GM12878 (cell line): ENCODE measurements at regions not wholly inside any gene's neighbourhood (a gene's known extent, or its start where the extent isn't known, plus 50 kb on each side); places are given as distances from the start of the nearest gene placed in this dataset.

Experiments used
- ATAC-seq: fragments of 200-7000 bp; cut with Tn5 transposase; 3 replicates; pipeline ENCODE4 v1.9.1; 2020; ENCODE audit warnings: mild to moderate bottlenecking, moderate library complexity
- BruUV-seq: library from RNA; stranded (reverse); fragments of 400-500 nt; replicated peaks from 2 replicates; lab custom pipeline; 2021; lab: Mats Ljungman, UMichigan
- CTCF ChIA-PET: fragments of 300-600 bp; sonication (Branson Sonifier 250); formaldehyde crosslinking; extraction: SDS; loops from one replicate; lab custom pipeline; 2021; ENCODE audit warnings: inconsistent platforms; lab: Yijun Ruan, JAX
- POLR2A ChIA-PET: fragments of 350-600 bp; formaldehyde crosslinking; extraction: SDS; loops from one replicate; lab custom pipeline; 2021; ENCODE audit warnings: inconsistent platforms; lab: Charles Lee
- RAD21 ChIA-PET: fragments of 300-600 bp; sonication (Branson Sonifier 250); formaldehyde crosslinking; loops from one replicate; lab custom pipeline; 2023; ENCODE audit warnings: antibody characterized with exemption; ENCODE audit not compliant: unreplicated experiment; lab: Charles Lee
- SMC1A ChIA-PET: fragments of 300-600 bp; sonication (Branson Sonifier 250); formaldehyde crosslinking; loops from one replicate; lab custom pipeline; 2023; ENCODE audit not compliant: unreplicated experiment, uncharacterized antibody; lab: Charles Lee
- DNase-seq: peaks from one replicate; pipeline ENCODE4 v3.0.0-alpha.2; 2011; ENCODE audit warnings: low read depth, low spot score
- FAIRE-seq: peaks from 3 replicates; lab custom pipeline; 2011; peaks lifted over from hg19 to GRCh38; lab: Jason Lieb, UNC
- H2AFZ ChIP-seq: 2 replicates; pipeline ENCODE4 v1.6.0; 2011; ENCODE audit warnings: low read depth, low read length, control low read depth; ENCODE audit not compliant: control insufficient read depth
- H3K27ac ChIP-seq: 2 replicates; pipeline ENCODE4 v1.5.1; 2011; ENCODE audit warnings: control low read depth; ENCODE audit not compliant: control insufficient read depth, insufficient read depth
- H3K27me3 ChIP-seq, 2 experiments: replicated peaks in 1 of 2; 2 replicates each; pipeline versions ENCODE4 v1.6.0 to v1.6.1; 2011; ENCODE audit warnings: low read length in 1 of 2; ENCODE audit not compliant: control insufficient read depth in 2 of 2, insufficient read depth in 2 of 2
- H3K36me3 ChIP-seq, 2 experiments: 2 replicates each; pipeline ENCODE4 v1.5.1; 2011; ENCODE audit warnings: low read length in 1 of 2; ENCODE audit not compliant: control insufficient read depth in 2 of 2, insufficient read depth in 2 of 2
- H3K4me1 ChIP-seq: 2 replicates; pipeline ENCODE4 v1.6.1; 2011; ENCODE audit warnings: mild to moderate bottlenecking, low read length, moderate library complexity, mixed read lengths; ENCODE audit not compliant: control insufficient read depth, insufficient read depth
- H3K4me2 ChIP-seq: 2 replicates; pipeline ENCODE4 v1.6.0; 2011; ENCODE audit warnings: control low read depth; ENCODE audit not compliant: control insufficient read depth, insufficient read depth
- H3K4me3 ChIP-seq: fragments of 200-600 bp; sonication (generic); 2 replicates; pipeline ENCODE4 v1.5.1; 2016
- H3K79me2 ChIP-seq: 2 replicates; pipeline ENCODE4 v1.6.0; 2011; ENCODE audit warnings: low read length; ENCODE audit not compliant: control insufficient read depth, insufficient read depth
- H3K9ac ChIP-seq: 2 replicates; pipeline ENCODE4 v1.8.0; 2011; ENCODE audit warnings: low read length, control low read depth, mixed read lengths; ENCODE audit not compliant: control insufficient read depth, insufficient read depth
- H3K9me3 ChIP-seq: replicated peaks from 3 replicates; pipeline ENCODE4 v1.5.1; 2011; ENCODE audit warnings: mild to moderate bottlenecking, low read length; ENCODE audit not compliant: control insufficient read depth, insufficient read depth
- H4K20me1 ChIP-seq: 2 replicates; pipeline ENCODE4 v1.6.0; 2011; ENCODE audit not compliant: control insufficient read depth, insufficient read depth
- BHLHE40 ChIP-seq, 2 experiments: fragments of 450-650 bp in 1 of 2; IDR thresholded peaks; 2 replicates each; pipeline ENCODE4 v1.6.1; 2011 to 2017; ENCODE audit warnings: low read depth in 2 of 2, borderline replicate concordance in 1 of 2, improper control_type of control experiment in 1 of 2, low read length in 1 of 2, mild to moderate bottlenecking in 1 of 2
- BMI1 ChIP-seq: fragments of 450-650 bp; IDR thresholded peaks from 2 replicates; pipeline ENCODE4 v1.6.1; 2016; ENCODE audit warnings: mild to moderate bottlenecking, moderate library complexity, borderline replicate concordance
- CHD1 ChIP-seq: IDR thresholded peaks from 2 replicates; pipeline ENCODE4 v1.6.1; 2012; ENCODE audit warnings: low read depth, low read length, improper control_type of control experiment
- MEF2B ChIP-seq: fragments of 450-650 bp; IDR thresholded peaks from 2 replicates; pipeline ENCODE4 v1.6.1; 2018; ENCODE audit warnings: mild to moderate bottlenecking, moderate library complexity; ENCODE audit not compliant: partially characterized antibody, poor library complexity, severe bottlenecking
- NRF1 ChIP-seq: conservative IDR thresholded peaks from 2 replicates; pipeline ENCODE4 v1.6.1; 2011; ENCODE audit warnings: mild to moderate bottlenecking, low read depth, low read length, improper control_type of control experiment
- PAX5 ChIP-seq: IDR thresholded peaks from 2 replicates; pipeline ENCODE4 v1.6.1; 2011; ENCODE audit warnings: low read depth, low read length, borderline replicate concordance
- POU2F2 ChIP-seq: IDR thresholded peaks from 3 replicates; pipeline ENCODE4 v1.6.1; 2011; ENCODE audit warnings: low read depth, mild to moderate bottlenecking, low read length, borderline replicate concordance
- USF1 ChIP-seq: IDR thresholded peaks from 2 replicates; pipeline ENCODE4 v1.6.1; 2011; ENCODE audit warnings: borderline replicate concordance, low read depth, mild to moderate bottlenecking, moderate library complexity, mixed read lengths, low read length; ENCODE audit not compliant: insufficient read depth; ENCODE audit errors: extremely low read length
- ZBTB4 ChIP-seq: fragments of 450-650 bp; formaldehyde crosslinking; IDR thresholded peaks from 2 replicates; pipeline ENCODE4 v1.4.0; 2022; ENCODE audit warnings: mild to moderate bottlenecking, moderate library complexity
- WGBS: methylation state at CpG from one replicate; pipeline ENCODE4 v1.1.6; 2016; ENCODE audit warnings: low lambda C conversion rate; ENCODE audit not compliant: insufficient replicate concordance, insufficient coverage; ENCODE audit errors: missing lambda C conversion rate; 5-methylcytosine and 5-hydroxymethylcytosine counted together
- in situ Hi-C: fragments of 300-500 bp; cut with MboI; formaldehyde crosslinking; loops from 9 replicates; pipeline ENCODE4 v1.14.3; 2018; ENCODE audit warnings: mixed read lengths
- intact Hi-C: fragments of 100-400 bp; cut with micrococcal nuclease; formaldehyde crosslinking; loops from one replicate; pipeline ENCODE4 v1.14.2; 2022; ENCODE audit not compliant: unreplicated experiment
- TF ChIP-seq, protein P1 (sequence below): fragments of 450-650 bp; formaldehyde crosslinking; IDR thresholded peaks from 2 replicates; pipeline ENCODE4 v1.5.0; 2022; ENCODE audit warnings: mild to moderate bottlenecking, missing genetic modification characterization
- TF ChIP-seq, protein P2 (sequence below): IDR thresholded peaks from 2 replicates; pipeline ENCODE4 v1.6.1; 2012; ENCODE audit warnings: improper control_type of control experiment, low read depth, low read length; ENCODE audit not compliant: insufficient replicate concordance

GRCh38 chr5:17697671-17698070 is 63.4 kb downstream of the TAF11L14 start:
- intact Hi-C loops = no loop called here
- Histone ChIP-seq H3K9ac (no peak overlapping the region), H3K4me1 (no peaks in the 10 kb centered on the region), H3K27me3 (no peaks in the 10 kb centered on the region), H2AFZ (no peak overlapping the region), H4K20me1 (no peaks in the 10 kb centered on the region), H3K36me3 (no peaks in the 10 kb centered on the region), H3K27ac (no peak overlapping the region), H3K4me2 (no peak overlapping the region), H3K9me3 (no peaks in the 10 kb centered on the region), H3K4me3 (no peak overlapping the region), H3K79me2 (no peaks in the 10 kb centered on the region)
- WGBS = 0% methylated on average over 3 of the region's 3 CpGs
- DNase-seq (no peak), FAIRE-seq (no peak), ATAC-seq (no peak)
- BruUV-seq = no TSS peak
- ChIA-PET SMC1A (no interaction called here), RAD21 (no interaction called here), POLR2A (no interaction called here), CTCF (interaction anchor here (0.5 to 1.1 kb wide), 2 partner anchors 13 to 675 kb away, joined by 3 read pairs; no protein-coding TSS in a partner anchor)
- in situ Hi-C loops = no loop called here
- TF ChIP-seq NRF1 (no peak), PAX5 (no peak), BMI1 (no peak), POU2F2 (no peak), MEF2B (no peak), CHD1 (no peak), ZBTB4 (CRISPR knock-in tag) (no peak), USF1 (no peak), BHLHE40 (IDR thresholded peaks at IDR 0.05; ENCODE audit: borderline replicate concordance in 1 of 2, low read depth in 2 of 2, low read length in 1 of 2) (no peak)
- TF ChIP-seq, protein P1, sequence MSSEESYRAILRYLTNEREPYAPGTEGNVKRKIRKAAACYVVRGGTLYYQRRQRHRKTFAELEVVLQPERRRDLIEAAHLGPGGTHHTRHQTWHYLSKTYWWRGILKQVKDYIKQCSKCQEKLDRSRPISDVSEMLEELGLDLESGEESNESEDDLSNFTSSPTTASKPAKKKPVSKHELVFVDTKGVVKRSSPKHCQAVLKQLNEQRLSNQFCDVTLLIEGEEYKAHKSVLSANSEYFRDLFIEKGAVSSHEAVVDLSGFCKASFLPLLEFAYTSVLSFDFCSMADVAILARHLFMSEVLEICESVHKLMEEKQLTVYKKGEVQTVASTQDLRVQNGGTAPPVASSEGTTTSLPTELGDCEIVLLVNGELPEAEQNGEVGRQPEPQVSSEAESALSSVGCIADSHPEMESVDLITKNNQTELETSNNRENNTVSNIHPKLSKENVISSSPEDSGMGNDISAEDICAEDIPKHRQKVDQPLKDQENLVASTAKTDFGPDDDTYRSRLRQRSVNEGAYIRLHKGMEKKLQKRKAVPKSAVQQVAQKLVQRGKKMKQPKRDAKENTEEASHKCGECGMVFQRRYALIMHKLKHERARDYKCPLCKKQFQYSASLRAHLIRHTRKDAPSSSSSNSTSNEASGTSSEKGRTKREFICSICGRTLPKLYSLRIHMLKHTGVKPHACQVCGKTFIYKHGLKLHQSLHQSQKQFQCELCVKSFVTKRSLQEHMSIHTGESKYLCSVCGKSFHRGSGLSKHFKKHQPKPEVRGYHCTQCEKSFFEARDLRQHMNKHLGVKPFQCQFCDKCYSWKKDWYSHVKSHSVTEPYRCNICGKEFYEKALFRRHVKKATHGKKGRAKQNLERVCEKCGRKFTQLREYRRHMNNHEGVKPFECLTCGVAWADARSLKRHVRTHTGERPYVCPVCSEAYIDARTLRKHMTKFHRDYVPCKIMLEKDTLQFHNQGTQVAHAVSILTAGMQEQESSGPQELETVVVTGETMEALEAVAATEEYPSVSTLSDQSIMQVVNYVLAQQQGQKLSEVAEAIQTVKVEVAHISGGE (CRISPR knock-in tag) = no peak
- TF ChIP-seq, protein P2, sequence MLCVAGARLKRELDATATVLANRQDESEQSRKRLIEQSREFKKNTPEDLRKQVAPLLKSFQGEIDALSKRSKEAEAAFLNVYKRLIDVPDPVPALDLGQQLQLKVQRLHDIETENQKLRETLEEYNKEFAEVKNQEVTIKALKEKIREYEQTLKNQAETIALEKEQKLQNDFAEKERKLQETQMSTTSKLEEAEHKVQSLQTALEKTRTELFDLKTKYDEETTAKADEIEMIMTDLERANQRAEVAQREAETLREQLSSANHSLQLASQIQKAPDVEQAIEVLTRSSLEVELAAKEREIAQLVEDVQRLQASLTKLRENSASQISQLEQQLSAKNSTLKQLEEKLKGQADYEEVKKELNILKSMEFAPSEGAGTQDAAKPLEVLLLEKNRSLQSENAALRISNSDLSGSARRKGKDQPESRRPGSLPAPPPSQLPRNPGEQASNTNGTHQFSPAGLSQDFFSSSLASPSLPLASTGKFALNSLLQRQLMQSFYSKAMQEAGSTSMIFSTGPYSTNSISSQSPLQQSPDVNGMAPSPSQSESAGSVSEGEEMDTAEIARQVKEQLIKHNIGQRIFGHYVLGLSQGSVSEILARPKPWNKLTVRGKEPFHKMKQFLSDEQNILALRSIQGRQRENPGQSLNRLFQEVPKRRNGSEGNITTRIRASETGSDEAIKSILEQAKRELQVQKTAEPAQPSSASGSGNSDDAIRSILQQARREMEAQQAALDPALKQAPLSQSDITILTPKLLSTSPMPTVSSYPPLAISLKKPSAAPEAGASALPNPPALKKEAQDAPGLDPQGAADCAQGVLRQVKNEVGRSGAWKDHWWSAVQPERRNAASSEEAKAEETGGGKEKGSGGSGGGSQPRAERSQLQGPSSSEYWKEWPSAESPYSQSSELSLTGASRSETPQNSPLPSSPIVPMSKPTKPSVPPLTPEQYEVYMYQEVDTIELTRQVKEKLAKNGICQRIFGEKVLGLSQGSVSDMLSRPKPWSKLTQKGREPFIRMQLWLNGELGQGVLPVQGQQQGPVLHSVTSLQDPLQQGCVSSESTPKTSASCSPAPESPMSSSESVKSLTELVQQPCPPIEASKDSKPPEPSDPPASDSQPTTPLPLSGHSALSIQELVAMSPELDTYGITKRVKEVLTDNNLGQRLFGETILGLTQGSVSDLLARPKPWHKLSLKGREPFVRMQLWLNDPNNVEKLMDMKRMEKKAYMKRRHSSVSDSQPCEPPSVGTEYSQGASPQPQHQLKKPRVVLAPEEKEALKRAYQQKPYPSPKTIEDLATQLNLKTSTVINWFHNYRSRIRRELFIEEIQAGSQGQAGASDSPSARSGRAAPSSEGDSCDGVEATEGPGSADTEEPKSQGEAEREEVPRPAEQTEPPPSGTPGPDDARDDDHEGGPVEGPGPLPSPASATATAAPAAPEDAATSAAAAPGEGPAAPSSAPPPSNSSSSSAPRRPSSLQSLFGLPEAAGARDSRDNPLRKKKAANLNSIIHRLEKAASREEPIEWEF = no peak
